T-helper 2 cell (primary cell): ENCODE measurements at regions not wholly inside any gene's neighbourhood (a gene's known extent, or its start where the extent isn't known, plus 50 kb on each side); places are given as distances from the start of the nearest gene placed in this dataset.

Experiments used
- DNase-seq, 5 experiments: peaks; one replicate each; pipeline versions ENCODE4 v3.0.0 to v3.0.0-alpha.2; 2012 to 2022

DNA sequence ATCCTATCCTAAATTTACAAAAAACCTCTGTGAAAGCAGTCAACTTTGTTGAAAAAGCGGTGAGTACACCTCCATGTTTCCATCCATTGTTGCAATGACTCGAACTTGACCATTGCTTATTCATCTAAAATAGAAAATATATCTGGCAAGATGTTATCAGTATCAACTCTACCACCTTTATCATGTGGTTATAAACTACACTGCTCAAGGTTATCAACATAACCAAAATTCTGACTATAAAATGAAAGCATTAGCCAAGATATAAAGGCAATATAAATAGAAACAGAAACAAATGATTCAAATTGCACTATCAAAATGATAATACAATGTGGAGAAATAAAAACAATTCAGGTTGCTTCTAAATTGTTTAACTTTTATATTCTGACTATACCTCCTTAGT is 150.0 kb downstream of the AVL9 start:
- peak in 1 of 5 experiments; percentile 1 for DNase-seq

DNA sequence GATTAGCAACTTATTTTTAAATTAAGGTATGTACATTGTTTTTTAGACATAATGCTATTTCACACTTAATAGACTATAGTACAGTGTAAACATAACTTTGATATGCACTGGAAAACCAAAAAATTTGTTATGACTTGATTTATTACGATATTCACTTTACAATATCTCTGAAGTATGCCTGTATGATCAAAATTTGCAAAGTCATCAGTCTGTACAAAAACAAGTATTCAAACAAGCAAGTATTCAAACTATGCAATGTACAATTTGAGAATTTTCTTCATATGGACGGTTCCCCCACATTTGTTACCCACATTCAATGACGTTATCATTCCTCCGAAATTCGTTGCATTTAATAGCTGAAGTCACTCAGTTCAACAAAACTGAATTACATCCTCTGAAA is 147.9 kb downstream of the AVL9 start:
- no peak for DNase-seq

DNA sequence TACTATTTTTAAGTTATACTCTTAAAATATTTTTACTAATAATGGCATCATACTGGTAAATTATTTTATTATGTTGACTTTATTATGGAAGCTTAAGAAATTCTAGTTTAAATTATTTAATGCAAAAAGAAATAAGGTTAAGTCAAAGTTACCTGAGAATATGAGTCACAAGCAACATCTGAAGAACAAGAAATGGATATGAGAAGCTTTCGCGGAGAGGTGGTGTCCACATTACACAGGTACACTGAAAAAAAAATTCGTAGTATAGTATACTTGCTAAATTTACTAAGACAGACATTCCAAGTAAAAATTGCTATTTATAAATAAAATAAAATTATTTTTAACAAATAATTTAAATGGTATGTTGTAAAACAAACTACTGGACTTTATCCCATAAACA is 143.8 kb downstream of the AVL9 start:
- DNase-seq, result no peak

DNA sequence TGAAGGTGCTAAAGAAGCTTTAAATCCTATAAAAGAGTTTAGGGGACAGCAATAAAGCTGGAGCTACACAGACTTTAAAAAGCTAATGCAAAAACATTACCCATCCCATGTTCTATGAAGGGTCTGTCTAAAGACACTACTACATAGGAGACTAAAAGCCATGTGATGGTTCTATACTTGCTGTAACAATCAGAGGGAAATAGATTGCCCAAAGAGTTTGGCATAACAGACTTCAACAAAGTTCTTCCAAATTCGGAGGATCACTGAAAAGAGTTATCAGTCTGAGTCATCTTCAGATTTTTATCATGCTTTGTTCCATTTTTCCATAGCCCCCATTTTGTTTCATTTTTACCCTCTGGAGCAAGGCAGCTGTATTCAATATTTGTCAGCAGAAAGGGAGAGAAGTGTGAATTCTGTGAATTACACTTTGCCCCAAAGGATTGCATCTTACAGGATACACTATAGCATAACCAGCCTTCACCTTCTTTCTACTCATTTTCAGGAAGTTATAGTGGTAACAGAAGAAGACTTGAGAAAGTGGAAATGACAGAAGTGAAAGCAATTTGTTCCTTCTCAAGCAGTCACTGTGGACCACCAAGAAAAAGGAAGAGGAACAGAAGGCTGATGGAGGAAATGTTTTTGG is 143.3 kb downstream of the AVL9 start:
- DNase-seq, result peak in 1 of 5 experiments; percentile 5
